ENCODE measurements at regions not wholly inside any gene's neighbourhood (a gene's known extent, or its start where the extent isn't known, plus 50 kb on each side); places are given as distances from the start of the nearest gene placed in this dataset.
"Not testable (repeated sequence)": the region's sequence is repeated elsewhere in the genome, so short reads cannot be mapped to it uniquely, and the experiment has no call there.

DNA sequence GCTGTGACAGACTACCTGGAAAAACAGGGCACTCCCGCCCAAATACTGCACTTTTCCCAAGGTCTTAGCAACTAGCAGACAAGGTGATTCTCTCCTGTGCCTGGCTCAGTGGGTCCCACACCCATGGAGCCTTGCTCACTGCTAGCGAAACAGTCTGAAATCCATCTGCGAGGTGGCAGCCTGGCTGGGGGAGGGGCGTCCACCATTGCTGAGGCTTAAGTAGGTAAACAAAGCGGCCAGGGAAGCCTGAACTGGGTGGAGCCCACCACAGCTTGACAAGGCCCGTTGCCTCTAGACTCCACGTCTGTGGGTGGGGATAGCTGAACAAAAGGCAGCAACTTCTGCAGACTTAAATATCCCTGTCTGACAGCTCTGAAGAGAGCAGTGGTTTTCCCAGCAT is 145.2 kb downstream of the CCT8L2 start:
- TF ChIP-seq CTCF, POLR2A (IDR thresholded peaks at IDR 0.05): not testable (repeated sequence)

Data from sigmoid colon (tissue), 3 donors.